GM19372 (cell line): ENCODE measurements at regions not wholly inside any gene's neighbourhood (a gene's known extent, or its start where the extent isn't known, plus 50 kb on each side); places are given as distances from the start of the nearest gene placed in this dataset.
A peak's percentile ranks its signal among the peaks of the same experiment; 100 is the strongest.
"Not testable (repeated sequence)": the region's sequence is repeated elsewhere in the genome, so short reads cannot be mapped to it uniquely, and the experiment has no call there.

ENCODE experiments used
- ATAC-seq: cut with Tn5 transposase; IDR thresholded peaks from one replicate; pipeline ENCODE4 v1.9.1; 2021; ENCODE audit warnings: mild to moderate bottlenecking, low read depth, moderate library complexity; ENCODE audit not compliant: unreplicated experiment

GRCh38 chr1:209183195-209183594 lies 400.3 kb upstream of the CAMK1G start:
- ATAC-seq = no peak

GRCh38 chr1:209187589-209187988 lies 395.9 kb upstream of the CAMK1G start:
- no peak for ATAC-seq

GRCh38 chr1:209190591-209191261 lies 392.8 kb upstream of the CAMK1G start:
- peak; percentile 89 for ATAC-seq

GRCh38 chr1:209191262-209191634 lies 392.3 kb upstream of the CAMK1G start:
- no peak for ATAC-seq

GRCh38 chr1:209196140-209196539 lies 387.4 kb upstream of the CAMK1G start:
- ATAC-seq = no peak

GRCh38 chr1:209198961-209199750 lies 384.4 kb upstream of the CAMK1G start:
- ATAC-seq = no peak

GRCh38 chr1:209199822-209200221 lies 383.7 kb upstream of the CAMK1G start:
- no peak for ATAC-seq

- not testable (repeated sequence) for ATAC-seq
Observed at GRCh38 chr1:209202321-209202720, 381.2 kb upstream of the CAMK1G start.

GRCh38 chr1:209202830-209203532 lies 380.5 kb upstream of the CAMK1G start:
- no peak for ATAC-seq

- ATAC-seq = no peak
Observed at GRCh38 chr1:209203533-209203895, 380.0 kb upstream of the CAMK1G start.

- ATAC-seq = no peak
Observed at GRCh38 chr1:209205039-209205438, 378.5 kb upstream of the CAMK1G start.

- peak; percentile 19 for ATAC-seq
Observed at GRCh38 chr1:209207126-209207700, 376.3 kb upstream of the CAMK1G start.

- ATAC-seq = peak; percentile 89
Observed at GRCh38 chr1:209207701-209208286, 375.7 kb upstream of the CAMK1G start.

- no peak for ATAC-seq
Observed at GRCh38 chr1:209208648-209209047, 374.9 kb upstream of the CAMK1G start.

- ATAC-seq = no peak
Observed at GRCh38 chr1:209213989-209214388, 369.5 kb upstream of the CAMK1G start.

- no peak for ATAC-seq
Observed at GRCh38 chr1:209215826-209216225, 367.7 kb upstream of the CAMK1G start.

GRCh38 chr1:209218113-209218512 lies 365.4 kb upstream of the CAMK1G start:
- ATAC-seq = no peak

GRCh38 chr1:209218981-209219380 lies 364.5 kb upstream of the CAMK1G start:
- no peak for ATAC-seq

GRCh38 chr1:209219791-209220524 lies 363.6 kb upstream of the CAMK1G start:
- ATAC-seq = no peak

- ATAC-seq = no peak
Observed at GRCh38 chr1:209222826-209223225, 360.7 kb upstream of the CAMK1G start.
